ENCODE measurements at regions not wholly inside any gene's neighbourhood (a gene's known extent, or its start where the extent isn't known, plus 50 kb on each side); places are given as distances from the start of the nearest gene placed in this dataset.

- TF ChIP-seq ZNF302 (CRISPR knock-in tag; IDR thresholded peaks at IDR 0.05) (no peak), KDM5A (IDR thresholded peaks at IDR 0.05) (no peak)
Observed at GRCh38 chr15:31440754-31441311, 114.2 kb downstream of the KLF13 start.

Measured in A549 (cell line).